ENCODE measurements at regions not wholly inside any gene's neighbourhood (a gene's known extent, or its start where the extent isn't known, plus 50 kb on each side); places are given as distances from the start of the nearest gene placed in this dataset.

DNA sequence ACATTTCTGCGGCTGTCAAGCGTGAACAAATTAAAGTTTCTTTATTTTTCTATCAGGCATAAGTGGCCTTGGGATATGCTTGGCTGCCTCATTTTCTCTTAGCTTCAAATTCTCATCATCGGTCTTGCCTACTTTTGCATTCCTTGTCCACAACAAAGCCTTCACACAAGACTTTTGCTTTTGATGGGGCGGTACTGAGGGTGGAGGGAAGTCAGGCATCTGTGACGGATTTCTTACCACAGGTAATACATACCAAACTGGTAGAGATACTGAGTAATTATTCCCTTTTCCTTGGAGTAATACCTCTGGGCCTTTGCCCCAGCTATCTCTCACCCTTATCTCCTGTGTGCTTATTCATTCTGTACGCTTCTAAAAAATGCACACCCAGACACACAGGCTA lies 468.3 kb upstream of the RGPD4 start:
- ChIA-PET POLR2A (no interaction called here), CTCF (no interaction called here)
- no peak for DNase-seq (ENCODE audit: low read depth)
- Histone ChIP-seq H3K4me3 (ENCODE audit: low read depth, low read length) (no peak overlapping the region), H3K36me3 (ENCODE audit: control insufficient read depth, insufficient read depth, low read length) (no peaks in the 10 kb centered on the region), H3K27me3 (ENCODE audit: control insufficient read depth, insufficient read depth, low read length) (no peaks in the 10 kb centered on the region)
- TF ChIP-seq, protein P1, sequence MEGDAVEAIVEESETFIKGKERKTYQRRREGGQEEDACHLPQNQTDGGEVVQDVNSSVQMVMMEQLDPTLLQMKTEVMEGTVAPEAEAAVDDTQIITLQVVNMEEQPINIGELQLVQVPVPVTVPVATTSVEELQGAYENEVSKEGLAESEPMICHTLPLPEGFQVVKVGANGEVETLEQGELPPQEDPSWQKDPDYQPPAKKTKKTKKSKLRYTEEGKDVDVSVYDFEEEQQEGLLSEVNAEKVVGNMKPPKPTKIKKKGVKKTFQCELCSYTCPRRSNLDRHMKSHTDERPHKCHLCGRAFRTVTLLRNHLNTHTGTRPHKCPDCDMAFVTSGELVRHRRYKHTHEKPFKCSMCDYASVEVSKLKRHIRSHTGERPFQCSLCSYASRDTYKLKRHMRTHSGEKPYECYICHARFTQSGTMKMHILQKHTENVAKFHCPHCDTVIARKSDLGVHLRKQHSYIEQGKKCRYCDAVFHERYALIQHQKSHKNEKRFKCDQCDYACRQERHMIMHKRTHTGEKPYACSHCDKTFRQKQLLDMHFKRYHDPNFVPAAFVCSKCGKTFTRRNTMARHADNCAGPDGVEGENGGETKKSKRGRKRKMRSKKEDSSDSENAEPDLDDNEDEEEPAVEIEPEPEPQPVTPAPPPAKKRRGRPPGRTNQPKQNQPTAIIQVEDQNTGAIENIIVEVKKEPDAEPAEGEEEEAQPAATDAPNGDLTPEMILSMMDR (IDR thresholded peaks at IDR 0.05; ENCODE audit: insufficient read depth, low read depth, low read length), result no peak

DNA sequence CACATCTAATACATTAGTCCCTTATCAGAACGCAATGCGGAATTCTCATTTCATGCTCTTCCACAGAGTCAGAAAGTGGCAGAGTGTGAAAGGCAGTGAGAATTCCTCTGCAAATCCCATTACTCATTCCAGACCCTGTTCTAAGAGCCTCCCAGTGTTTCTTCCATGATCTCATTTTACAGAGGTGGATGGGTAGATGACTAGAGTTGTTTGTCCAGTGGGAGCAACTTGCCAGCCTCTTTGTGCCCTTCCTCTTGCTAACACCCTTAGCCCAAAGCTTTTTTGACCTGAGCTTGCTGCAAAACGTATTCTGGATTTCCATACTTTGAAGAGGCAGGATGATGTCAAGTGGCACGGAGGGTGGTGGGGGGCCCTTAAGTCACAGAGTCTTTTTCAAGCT lies 467.7 kb upstream of the RGPD4 start:
- Histone ChIP-seq H3K36me3 (ENCODE audit: control insufficient read depth, insufficient read depth, low read length) (no peaks in the 10 kb centered on the region), H3K4me3 (ENCODE audit: low read depth, low read length) (no peak overlapping the region), H3K27me3 (ENCODE audit: control insufficient read depth, insufficient read depth, low read length) (no peaks in the 10 kb centered on the region)
- TF ChIP-seq, protein P1 (IDR thresholded peaks at IDR 0.05; ENCODE audit: insufficient read depth, low read depth, low read length), result no peak
- ChIA-PET CTCF (no interaction called here), POLR2A (no interaction called here)
- DNase-seq (ENCODE audit: low read depth), result no peak

DNA sequence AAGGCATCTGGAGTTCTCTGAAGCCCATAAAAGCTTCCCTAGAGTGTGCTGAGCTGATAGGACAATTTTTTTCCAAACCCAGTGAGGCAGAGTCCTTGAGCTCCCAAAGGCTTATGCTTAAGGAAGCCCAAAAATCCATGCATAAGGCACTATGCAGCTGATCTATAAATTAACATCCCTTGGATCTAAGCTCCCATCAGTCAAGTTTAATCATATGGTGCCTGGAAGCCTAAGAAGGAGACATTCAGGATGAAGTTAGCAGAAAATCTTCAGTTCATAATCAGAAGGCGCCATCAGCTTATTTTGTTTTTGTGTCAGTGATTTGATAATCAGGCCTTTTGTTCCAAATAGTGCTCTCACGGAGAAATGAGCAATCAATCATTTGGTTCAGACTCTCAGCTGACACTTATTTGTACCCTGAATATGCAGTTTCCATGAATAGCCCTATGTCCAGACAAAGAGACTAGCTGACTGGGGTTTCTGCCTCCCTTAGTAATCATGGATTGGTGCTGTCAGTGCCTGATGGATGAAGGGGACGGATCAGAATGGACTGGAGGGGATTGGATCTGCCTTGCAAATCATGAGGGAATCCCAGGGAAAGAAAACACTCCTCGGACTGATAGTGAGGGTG lies 464.8 kb upstream of the RGPD4 start:
- TF ChIP-seq, protein P1 (IDR thresholded peaks at IDR 0.05; ENCODE audit: insufficient read depth, low read depth, low read length), result no peak
- no peak overlapping the region for H3K4me3 ChIP-seq (ENCODE audit: low read depth, low read length)
- H3K27me3 ChIP-seq (ENCODE audit: control insufficient read depth, insufficient read depth, low read length), result no peaks in the 10 kb centered on the region
- no peak for DNase-seq (ENCODE audit: low read depth)
- ChIA-PET POLR2A (interaction anchor here (0.6 kb wide), 1 partner anchor 19 kb away, joined by 3 read pairs; no protein-coding TSS in a partner anchor), CTCF (no interaction called here)
- no peaks in the 10 kb centered on the region for H3K36me3 ChIP-seq (ENCODE audit: control insufficient read depth, insufficient read depth, low read length)

DNA sequence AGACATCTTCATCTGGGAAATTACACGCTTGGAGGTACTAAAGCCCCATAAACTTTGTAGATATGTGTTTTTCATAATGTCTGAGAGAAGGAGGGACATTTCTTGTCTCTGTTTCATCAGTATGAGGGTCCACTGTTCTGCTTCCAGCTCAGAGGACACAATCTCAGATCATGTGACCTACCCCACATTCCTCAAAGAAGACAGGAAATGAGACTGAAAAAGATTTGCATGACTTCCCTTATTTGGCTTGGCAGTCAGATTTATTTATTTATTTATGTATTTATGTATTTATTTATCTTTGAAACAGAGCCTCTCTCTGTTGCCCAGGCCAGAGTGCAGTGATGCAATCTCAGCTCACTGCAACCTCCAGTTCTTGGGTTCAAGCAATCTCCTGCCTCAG lies 463.7 kb upstream of the RGPD4 start:
- DNase-seq (ENCODE audit: low read depth), result no peak
- Histone ChIP-seq H3K4me3 (ENCODE audit: low read depth, low read length) (no peak overlapping the region), H3K36me3 (ENCODE audit: control insufficient read depth, insufficient read depth, low read length) (no peaks in the 10 kb centered on the region), H3K27me3 (ENCODE audit: control insufficient read depth, insufficient read depth, low read length) (no peaks in the 10 kb centered on the region)
- ChIA-PET POLR2A (no interaction called here), CTCF (no interaction called here)
- TF ChIP-seq, protein P1 (IDR thresholded peaks at IDR 0.05; ENCODE audit: insufficient read depth, low read depth, low read length), result no peak

DNA sequence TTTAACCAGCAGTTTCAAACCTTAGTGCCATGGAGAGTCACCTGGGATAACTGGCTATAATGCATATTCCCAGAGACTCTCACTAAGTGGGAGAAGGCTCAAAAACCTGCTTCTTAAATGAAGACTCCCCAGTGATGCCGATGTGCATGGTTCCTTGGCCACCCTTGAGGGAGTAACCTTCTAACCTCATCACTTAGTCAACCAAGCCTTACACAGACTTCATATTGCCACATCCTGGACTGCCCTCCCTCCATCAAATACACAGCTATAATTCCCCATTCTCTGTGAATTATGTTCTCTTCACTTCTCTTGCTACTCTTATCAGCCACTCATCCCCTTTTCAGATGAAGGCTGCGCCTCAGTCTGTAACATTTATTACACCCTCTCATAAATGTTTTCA lies 462.9 kb upstream of the RGPD4 start:
- no peak for DNase-seq (ENCODE audit: low read depth)
- Histone ChIP-seq H3K4me3 (ENCODE audit: low read depth, low read length) (no peak overlapping the region), H3K27me3 (ENCODE audit: control insufficient read depth, insufficient read depth, low read length) (no peaks in the 10 kb centered on the region), H3K36me3 (ENCODE audit: control insufficient read depth, insufficient read depth, low read length) (no peaks in the 10 kb centered on the region)
- TF ChIP-seq, protein P1 (IDR thresholded peaks at IDR 0.05; ENCODE audit: insufficient read depth, low read depth, low read length), result no peak
- CTCF ChIA-PET, result no interaction called here
- POLR2A ChIA-PET, result no interaction called here
